Subcutaneous abdominal adipose tissue (tissue), 5 donors: ENCODE measurements at regions not wholly inside any gene's neighbourhood (a gene's known extent, or its start where the extent isn't known, plus 50 kb on each side); places are given as distances from the start of the nearest gene placed in this dataset.

Experiments used
- H3K27ac ChIP-seq: one replicate; pipeline ENCODE4 v1.7.0; 2013; ENCODE audit warnings: low read depth, mild to moderate bottlenecking, inconsistent platforms, low read length, moderate library complexity
- H3K27me3 ChIP-seq, 5 donors: one replicate each; pipeline ENCODE4 v1.7.0; 2013; ENCODE audit warnings: low read length in 5 of 5, inconsistent platforms in 1 of 5; ENCODE audit not compliant: control insufficient read depth in 5 of 5, insufficient read depth in 4 of 5
- H3K36me3 ChIP-seq, 5 donors: one replicate each; pipeline ENCODE4 v1.7.0; 2013; ENCODE audit warnings: low read length in 5 of 5; ENCODE audit not compliant: control insufficient read depth in 5 of 5, insufficient read depth in 5 of 5
- H3K4me1 ChIP-seq, 5 donors: one replicate each; pipeline ENCODE4 v1.7.0; 2013; ENCODE audit warnings: low read length in 5 of 5, mild to moderate bottlenecking in 3 of 5, moderate library complexity in 1 of 5; ENCODE audit not compliant: control insufficient read depth in 5 of 5, insufficient read depth in 5 of 5
- H3K4me3 ChIP-seq, 5 donors: one replicate each; pipeline ENCODE4 v1.7.0; 2013; ENCODE audit warnings: low read length in 5 of 5, low read depth in 1 of 5
- H3K9ac ChIP-seq, 5 donors: one replicate each; pipeline ENCODE4 v1.7.0; 2013; ENCODE audit warnings: low read length in 5 of 5, mild to moderate bottlenecking in 4 of 5, moderate library complexity in 3 of 5
- H3K9me3 ChIP-seq, 5 donors: one replicate each; pipeline ENCODE4 v1.7.0; 2013; ENCODE audit warnings: low read length in 5 of 5; ENCODE audit not compliant: control insufficient read depth in 5 of 5
- donor health status: healthy.
- donor health status: healthy.
- donor health status: healthy.
- donor health status: healthy.
- donor health status: healthy.

GRCh38 chr12:61098031-61098580, 1162.1 kb upstream of the USP15 start:
- no peak overlapping the region for H3K4me3 ChIP-seq
- H3K9me3 ChIP-seq = peaks cover 0 to 4% (median 0%) of the 10 kb centered on the region in 5 donors
- no peaks in the 10 kb centered on the region for H3K4me1 ChIP-seq
- H3K36me3 ChIP-seq = no peaks in the 10 kb centered on the region
- no peak overlapping the region for H3K9ac ChIP-seq
- no peaks in the 10 kb centered on the region for H3K27me3 ChIP-seq
- no peak overlapping the region for H3K27ac ChIP-seq

DNA sequence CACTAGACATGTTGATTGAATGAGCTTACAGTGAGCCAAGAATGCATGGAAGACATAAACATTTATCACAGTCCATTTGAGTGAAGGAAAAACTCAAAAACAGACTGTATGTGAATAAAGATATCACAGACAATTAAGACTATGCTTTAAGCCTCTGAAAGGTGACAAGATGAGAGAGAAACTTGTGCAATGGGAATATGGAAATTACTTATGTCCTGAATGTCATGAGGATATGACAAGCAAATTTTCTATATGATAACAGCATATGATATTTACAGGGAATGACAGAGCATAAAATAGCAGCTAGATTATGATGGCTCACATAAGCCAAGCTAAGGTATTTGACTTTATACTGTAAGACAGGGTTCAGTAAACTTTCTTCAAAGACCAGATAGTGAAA, 1153.1 kb upstream of the USP15 start:
- H3K9ac ChIP-seq = no peak overlapping the region
- no peaks in the 10 kb centered on the region for H3K27me3 ChIP-seq
- H3K36me3 ChIP-seq = no peaks in the 10 kb centered on the region
- no peaks in the 10 kb centered on the region for H3K4me1 ChIP-seq
- H3K9me3 ChIP-seq = peaks cover 0 to 9% (median 5%) of the 10 kb centered on the region in 5 donors
- H3K4me3 ChIP-seq = no peak overlapping the region
- H3K27ac ChIP-seq = no peak overlapping the region

DNA sequence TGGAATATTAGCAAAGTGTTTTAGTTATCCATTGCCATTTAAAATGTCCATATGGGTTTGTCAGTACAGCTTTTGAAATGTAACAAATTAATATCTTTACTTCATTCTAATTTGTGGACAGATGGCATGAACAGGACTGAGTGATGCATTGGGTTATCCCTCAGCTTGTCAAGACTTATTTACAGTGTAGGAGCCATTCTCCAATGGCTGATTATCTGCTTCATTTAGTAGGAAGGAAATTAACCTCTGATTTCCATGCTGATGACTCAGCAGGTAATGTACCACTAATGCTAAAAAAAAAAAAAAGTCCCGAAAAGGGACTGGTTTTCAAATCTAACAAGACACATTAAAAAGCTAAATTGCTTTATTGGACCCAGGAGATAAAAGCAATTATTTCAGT, 1149.0 kb upstream of the USP15 start:
- Histone ChIP-seq H3K27me3 (no peaks in the 10 kb centered on the region), H3K27ac (no peak overlapping the region), H3K9me3 (peaks cover 0 to 2% (median 0%) of the 10 kb centered on the region in 5 donors), H3K9ac (no peak overlapping the region), H3K4me1 (no peaks in the 10 kb centered on the region), H3K4me3 (no peak overlapping the region), H3K36me3 (no peaks in the 10 kb centered on the region)

GRCh38 chr12:61137677-61138414, 1122.4 kb upstream of the USP15 start:
- Histone ChIP-seq H3K36me3 (no peaks in the 10 kb centered on the region), H3K4me3 (no peak overlapping the region), H3K27ac (no peak overlapping the region), H3K27me3 (no peaks in the 10 kb centered on the region), H3K4me1 (no peaks in the 10 kb centered on the region), H3K9me3 (peaks cover 0 to 10% (median 3%) of the 10 kb centered on the region in 5 donors), H3K9ac (no peak overlapping the region)

- Histone ChIP-seq H3K4me3 (no peak overlapping the region), H3K9me3 (peaks cover 0 to 10% (median 1%) of the 10 kb centered on the region in 5 donors), H3K36me3 (no peaks in the 10 kb centered on the region), H3K9ac (no peak overlapping the region), H3K27ac (no peak overlapping the region), H3K27me3 (no peaks in the 10 kb centered on the region), H3K4me1 (no peaks in the 10 kb centered on the region)
Measured at GRCh38 chr12:61138415-61138759, 1121.8 kb upstream of the USP15 start.

GRCh38 chr12:61161961-61162360, 1098.2 kb upstream of the USP15 start:
- no peaks in the 10 kb centered on the region for H3K36me3 ChIP-seq
- no peaks in the 10 kb centered on the region for H3K27me3 ChIP-seq

DNA sequence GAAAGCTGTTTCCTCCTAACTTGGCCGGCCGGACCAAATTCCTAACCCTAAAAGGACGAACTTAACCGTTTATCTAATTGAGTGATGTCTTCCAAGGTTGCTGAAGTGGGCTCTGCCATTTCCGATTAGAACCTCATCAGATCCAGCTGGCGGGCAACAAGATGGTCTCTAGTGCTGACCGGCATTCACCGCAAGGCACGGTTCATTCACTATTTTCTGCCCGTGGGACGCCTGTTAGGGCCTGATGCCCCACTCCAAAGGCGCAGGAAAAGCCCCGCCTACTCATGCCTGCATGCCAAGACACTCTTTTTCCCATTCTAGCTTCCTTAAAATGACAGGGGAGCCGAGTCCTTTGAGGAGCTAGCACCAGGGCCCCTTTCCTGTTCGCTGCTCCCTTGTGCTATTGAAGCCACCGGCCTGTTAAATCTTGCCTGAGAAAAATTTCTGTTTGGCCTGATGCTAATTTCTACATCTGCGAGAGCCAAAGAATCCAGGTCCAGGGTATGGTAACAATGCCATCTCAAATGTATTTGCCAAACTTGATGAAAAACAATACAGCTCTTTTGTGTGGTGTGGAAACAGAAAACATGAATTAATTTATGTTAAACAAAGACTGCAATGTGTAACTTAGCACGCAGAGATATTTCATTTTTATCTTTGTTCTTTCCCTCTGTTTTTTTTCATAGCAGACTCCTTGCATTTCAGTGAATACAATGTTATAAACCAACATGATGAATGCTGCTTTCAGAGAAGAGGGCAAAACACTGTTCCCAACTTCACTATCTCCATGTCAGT, 1071.2 kb upstream of the USP15 start:
- Histone ChIP-seq H3K9ac (no peak overlapping the region), H3K36me3 (no peaks in the 10 kb centered on the region), H3K4me3 (no peak overlapping the region), H3K4me1 (no peaks in the 10 kb centered on the region), H3K27me3 (no peaks in the 10 kb centered on the region), H3K9me3 (no peaks in the 10 kb centered on the region), H3K27ac (no peak overlapping the region)

More at GRCh38 chr12:61161961-61162360, 1098.2 kb upstream of the USP15 start:
- peaks cover 0 to 8% (median 3%) of the 10 kb centered on the region in 5 donors for H3K9me3 ChIP-seq
- no peak overlapping the region for H3K4me3 ChIP-seq
- H3K4me1 ChIP-seq = no peaks in the 10 kb centered on the region
- no peak overlapping the region for H3K27ac ChIP-seq
- no peak overlapping the region for H3K9ac ChIP-seq

GRCh38 chr12:61213646-61214045, 1046.6 kb upstream of the USP15 start:
- H3K27me3 ChIP-seq = no peaks in the 10 kb centered on the region
- no peaks in the 10 kb centered on the region for H3K36me3 ChIP-seq
- H3K4me3 ChIP-seq = no peak overlapping the region
- H3K4me1 ChIP-seq = peaks cover 0 to 3% (median 0%) of the 10 kb centered on the region in 5 donors
- no peak overlapping the region for H3K9ac ChIP-seq
- no peaks in the 10 kb centered on the region for H3K9me3 ChIP-seq
- no peak overlapping the region for H3K27ac ChIP-seq

DNA sequence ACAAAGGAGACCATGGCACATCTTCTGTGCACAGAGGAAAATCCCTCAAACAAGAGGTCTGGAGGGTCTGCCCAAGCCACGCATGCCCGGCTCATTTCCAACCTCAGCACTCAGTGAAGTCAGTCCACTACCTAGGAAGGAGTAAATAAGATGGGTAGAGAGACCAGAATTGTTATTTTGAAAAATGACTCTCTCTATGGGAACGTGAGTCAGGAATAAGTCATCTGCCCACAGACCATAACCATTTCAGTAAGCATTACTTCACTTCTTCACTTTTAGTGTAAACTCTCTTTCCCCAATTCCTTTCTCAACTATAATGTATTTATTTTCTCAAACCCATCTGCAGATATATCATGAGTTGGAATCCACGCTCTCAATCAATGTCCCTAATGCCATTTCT, 1039.9 kb upstream of the USP15 start:
- no peak overlapping the region for H3K27ac ChIP-seq
- no peak overlapping the region for H3K9ac ChIP-seq
- no peak overlapping the region for H3K4me3 ChIP-seq
- H3K36me3 ChIP-seq = no peaks in the 10 kb centered on the region
- no peaks in the 10 kb centered on the region for H3K4me1 ChIP-seq
- H3K27me3 ChIP-seq = no peaks in the 10 kb centered on the region
- no peaks in the 10 kb centered on the region for H3K9me3 ChIP-seq

DNA sequence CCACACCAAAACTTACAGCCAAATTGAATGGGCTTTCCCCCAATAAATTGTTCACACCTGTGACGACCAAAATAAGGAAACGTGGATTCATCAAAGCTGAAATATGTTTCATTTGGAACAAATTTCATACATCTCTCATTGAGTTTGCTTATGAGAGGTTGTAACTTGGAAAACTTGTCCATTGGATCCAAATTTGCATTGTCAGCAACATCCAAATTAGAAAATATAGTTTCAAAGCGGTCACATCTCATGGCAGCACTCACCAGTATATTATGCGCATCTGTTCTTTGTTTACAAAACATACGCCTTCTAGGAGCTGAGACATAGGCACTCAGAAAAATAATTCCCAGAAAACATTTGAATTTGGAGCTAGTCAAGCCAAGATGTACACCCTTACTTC, 1028.2 kb upstream of the USP15 start:
- no peak overlapping the region for H3K27ac ChIP-seq
- no peaks in the 10 kb centered on the region for H3K9me3 ChIP-seq
- no peaks in the 10 kb centered on the region for H3K36me3 ChIP-seq
- no peak overlapping the region for H3K4me3 ChIP-seq
- no peaks in the 10 kb centered on the region for H3K27me3 ChIP-seq
- H3K4me1 ChIP-seq = no peaks in the 10 kb centered on the region
- no peak overlapping the region for H3K9ac ChIP-seq
